ENCODE measurements at regions not wholly inside any gene's neighbourhood (a gene's known extent, or its start where the extent isn't known, plus 50 kb on each side); places are given as distances from the start of the nearest gene placed in this dataset.

GRCh38 chr1:34332996-34333395 lies 156.3 kb downstream of the C1orf94 start:
- H2BK20ac ChIP-seq (ENCODE audit: low read depth, low read length, poor library complexity, severe bottlenecking): no peak overlapping the region
- H2BK12ac ChIP-seq (ENCODE audit: insufficient read length, low read depth, low read length): no peak overlapping the region
- no CpG with 5 or more reads among the region's 4 CpGs for WGBS (ENCODE audit: extremely low coverage, insufficient read length, low lambda C conversion rate)
- TF ChIP-seq, protein P1, sequence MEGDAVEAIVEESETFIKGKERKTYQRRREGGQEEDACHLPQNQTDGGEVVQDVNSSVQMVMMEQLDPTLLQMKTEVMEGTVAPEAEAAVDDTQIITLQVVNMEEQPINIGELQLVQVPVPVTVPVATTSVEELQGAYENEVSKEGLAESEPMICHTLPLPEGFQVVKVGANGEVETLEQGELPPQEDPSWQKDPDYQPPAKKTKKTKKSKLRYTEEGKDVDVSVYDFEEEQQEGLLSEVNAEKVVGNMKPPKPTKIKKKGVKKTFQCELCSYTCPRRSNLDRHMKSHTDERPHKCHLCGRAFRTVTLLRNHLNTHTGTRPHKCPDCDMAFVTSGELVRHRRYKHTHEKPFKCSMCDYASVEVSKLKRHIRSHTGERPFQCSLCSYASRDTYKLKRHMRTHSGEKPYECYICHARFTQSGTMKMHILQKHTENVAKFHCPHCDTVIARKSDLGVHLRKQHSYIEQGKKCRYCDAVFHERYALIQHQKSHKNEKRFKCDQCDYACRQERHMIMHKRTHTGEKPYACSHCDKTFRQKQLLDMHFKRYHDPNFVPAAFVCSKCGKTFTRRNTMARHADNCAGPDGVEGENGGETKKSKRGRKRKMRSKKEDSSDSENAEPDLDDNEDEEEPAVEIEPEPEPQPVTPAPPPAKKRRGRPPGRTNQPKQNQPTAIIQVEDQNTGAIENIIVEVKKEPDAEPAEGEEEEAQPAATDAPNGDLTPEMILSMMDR (conservative IDR thresholded peaks at IDR 0.05): no peak
- H3K36me3 Mint-ChIP-seq (ENCODE audit: insufficient read depth in 1 of 3, low read depth in 3 of 3): no peaks in the 10 kb centered on the region
- no peaks in the 10 kb centered on the region for H3K23me2 ChIP-seq (ENCODE audit: insufficient read length, low read depth, low read length, poor library complexity, severe bottlenecking)
- no peak overlapping the region for H2BK15ac ChIP-seq (ENCODE audit: low read depth, low read length)
- no peak overlapping the region for H4K5ac ChIP-seq (ENCODE audit: insufficient read length, low read depth, low read length)
- H3K4me1 ChIP-seq (ENCODE audit: insufficient read depth, low read length): no peaks in the 10 kb centered on the region
- no peak overlapping the region for H3K27ac ChIP-seq (ENCODE audit: insufficient read length, low read depth, low read length)
- no peak overlapping the region for H3K4me2 ChIP-seq (ENCODE audit: insufficient read depth, insufficient read length, low read length)
- H2BK120ac ChIP-seq (ENCODE audit: low read depth, low read length, poor library complexity, severe bottlenecking): no peak overlapping the region
- no peak overlapping the region for H3K9ac ChIP-seq (ENCODE audit: extremely low read depth, insufficient read length, low read length)
- no peak overlapping the region for H3T11ph ChIP-seq (ENCODE audit: low read length)
- no peak overlapping the region for H3K4me3 Mint-ChIP-seq
- no peak overlapping the region for H3K14ac ChIP-seq (ENCODE audit: insufficient read depth, low read length)
- H3K4me1 Mint-ChIP-seq: peaks cover 0 to 8% of the 10 kb centered on the region in 2 experiments; a peak in 2 of 4 replicates
- H4K20me1 ChIP-seq (ENCODE audit: control insufficient read depth, insufficient read depth, insufficient read length): peaks cover 3% of the 10 kb centered on the region
- H2AFZ ChIP-seq (ENCODE audit: low read length): no peak overlapping the region
- H3K27ac Mint-ChIP-seq: no peak overlapping the region
- H3K23ac ChIP-seq (ENCODE audit: insufficient read length, low read depth, low read length): no peak overlapping the region
- H3K4ac ChIP-seq (ENCODE audit: low read depth, low read length): no peak overlapping the region
- no peak for DNase-seq
- no peak overlapping the region for H2AK5ac ChIP-seq (ENCODE audit: insufficient read length, low read length)
- H3K18ac ChIP-seq (ENCODE audit: insufficient read length, low read depth, low read length): no peak overlapping the region
- H2BK5ac ChIP-seq (ENCODE audit: insufficient read length, low read length): no peak overlapping the region
- H4K91ac ChIP-seq (ENCODE audit: insufficient read length, low read depth, low read length): no peak overlapping the region
- H3K79me1 ChIP-seq (ENCODE audit: insufficient read depth, low read depth, low read length, poor library complexity, severe bottlenecking): no peaks in the 10 kb centered on the region
- no peaks in the 10 kb centered on the region for H3K9me3 ChIP-seq (ENCODE audit: control insufficient read depth, low read depth, low read length)
- H3K27me3 Mint-ChIP-seq (ENCODE audit: low read depth): peaks cover 7% of the 10 kb centered on the region
- H3K9me3 Mint-ChIP-seq: no peaks in the 10 kb centered on the region
- no peak overlapping the region for H3K56ac ChIP-seq (ENCODE audit: insufficient read length, low read depth, low read length)
- H3K79me2 ChIP-seq (ENCODE audit: insufficient read depth, low read length): no peaks in the 10 kb centered on the region
- H3K27me3 ChIP-seq (ENCODE audit: insufficient read depth, low read length): no peaks in the 10 kb centered on the region
- H4K8ac ChIP-seq (replicated peaks; ENCODE audit: insufficient read length, low read depth, low read length): no peak overlapping the region

All from H9 (cell line).